HepG2 (cell line): ENCODE measurements at regions not wholly inside any gene's neighbourhood (a gene's known extent, or its start where the extent isn't known, plus 50 kb on each side); places are given as distances from the start of the nearest gene placed in this dataset.

Experiments used
- ATAC-seq: fragments of 200-7000 bp; cut with Tn5 transposase; 3 replicates; pipeline ENCODE4 v1.9.1; 2020; ENCODE audit warnings: mild to moderate bottlenecking, moderate library complexity
- BruUV-seq: library from RNA; stranded (reverse); fragments of 400-500 nt; replicated peaks from 2 replicates; lab custom pipeline; 2021; lab: Mats Ljungman, UMichigan
- CTCF ChIA-PET: fragments of 300-600 bp; formaldehyde crosslinking; extraction: SDS; loops from one replicate; lab custom pipeline; 2021; ENCODE audit warnings: low total read pairs, inconsistent platforms, low intra/inter-chr PET ratio; lab: Yijun Ruan, JAX
- POLR2A ChIA-PET: fragments of 350-600 bp; sonication (Branson Sonifier 250); formaldehyde crosslinking; loops from one replicate; lab custom pipeline; 2020; ENCODE audit warnings: antibody characterized with exemption, inconsistent platforms; lab: Yijun Ruan, JAX
- DNase-seq: peaks from one replicate; pipeline ENCODE4 v3.0.0-alpha.2; 2015; ENCODE audit warnings: low spot score
- FAIRE-seq: peaks from 3 replicates; lab custom pipeline; 2011; peaks lifted over from hg19 to GRCh38; lab: Jason Lieb, UNC
- H2AFZ ChIP-seq: one replicate; pipeline ENCODE4 v1.6.1; 2011; ENCODE audit warnings: low read length, inconsistent platforms
- H3K27ac ChIP-seq: fragments of 300-600 bp; 3 replicates; pipeline ENCODE4 v1.8.0; 2011; ENCODE audit warnings: mixed run types, mild to moderate bottlenecking, mixed read lengths, low read length, inconsistent platforms; ENCODE audit not compliant: insufficient read depth; ENCODE audit errors: extremely low read length
- H3K27me3 ChIP-seq, 2 experiments: fragments of 200-600 bp in 1 of 2; 2 replicates in 1 of 2; 3 replicates in 1 of 2; pipeline versions ENCODE4 v1.6.0 to v1.8.0; 2011; ENCODE audit warnings: low read length in 2 of 2, mild to moderate bottlenecking in 2 of 2, moderate library complexity in 2 of 2, inconsistent platforms in 1 of 2; ENCODE audit not compliant: insufficient read depth in 2 of 2, control insufficient read depth in 1 of 2
- H3K36me3 ChIP-seq, 2 experiments: fragments of 200-600 bp in 1 of 2; replicated peaks in 1 of 2; 2 replicates in 1 of 2; 3 replicates in 1 of 2; pipeline versions ENCODE4 v1.5.1 to v1.8.0; 2011; ENCODE audit warnings: low read length in 2 of 2, inconsistent platforms in 1 of 2; ENCODE audit not compliant: insufficient read depth in 2 of 2, control insufficient read depth in 1 of 2
- H3K4me1 ChIP-seq: 2 replicates; pipeline ENCODE4 v1.5.1; 2012; ENCODE audit warnings: low read length, inconsistent platforms; ENCODE audit not compliant: insufficient read depth
- H3K4me2 ChIP-seq: 2 replicates; pipeline ENCODE4 v1.6.0; 2011; ENCODE audit warnings: low read depth, low read length, inconsistent platforms
- H3K4me3 ChIP-seq, 3 experiments: fragments of 200-600 bp in 1 of 3; sonication (generic), shearing (Covaris generic) in 1 of 3; replicated peaks in 1 of 3; 2 replicates each; pipeline ENCODE4 v1.5.1; 2011 to 2016; ENCODE audit warnings: low read length in 3 of 3, inconsistent platforms in 2 of 3, low read depth in 2 of 3, mild to moderate bottlenecking in 2 of 3, control low read depth in 1 of 3, mixed read lengths in 1 of 3; ENCODE audit not compliant: insufficient read depth in 1 of 3
- H3K79me2 ChIP-seq: one replicate; pipeline ENCODE4 v1.6.1; 2011; ENCODE audit warnings: low read length, inconsistent platforms; ENCODE audit not compliant: insufficient read depth
- H3K9ac ChIP-seq: 2 replicates; pipeline ENCODE4 v1.6.0; 2011; ENCODE audit warnings: mild to moderate bottlenecking, low read depth, low read length, inconsistent platforms; ENCODE audit not compliant: insufficient read depth
- H3K9me3 ChIP-seq: 2 replicates; pipeline ENCODE4 v1.5.1; 2012; ENCODE audit warnings: mild to moderate bottlenecking, low read length
- H4K20me1 ChIP-seq: 2 replicates; pipeline ENCODE4 v1.6.0; 2011; ENCODE audit warnings: inconsistent platforms, mild to moderate bottlenecking, low read length, moderate library complexity; ENCODE audit not compliant: insufficient read depth
- BORCS8-MEF2B ChIP-seq: sonication (generic); formaldehyde crosslinking; IDR thresholded peaks from 2 replicates; pipeline ENCODE4 v1.8.0; 2022; ENCODE audit warnings: mild to moderate bottlenecking, missing genetic modification reagents
- FOXA3 ChIP-seq: IDR thresholded peaks from 2 replicates; pipeline ENCODE4 v1.6.1; 2016; ENCODE audit warnings: missing genetic modification reagents, missing compliant biosample characterization
- MNT ChIP-seq: fragments of 450-650 bp; IDR thresholded peaks from 2 replicates; pipeline ENCODE4 v1.6.1; 2016
- THAP7 ChIP-seq: sonication (generic); formaldehyde crosslinking; IDR thresholded peaks from 2 replicates; pipeline ENCODE4 v1.8.1; 2023; ENCODE audit warnings: mild to moderate bottlenecking, missing genetic modification reagents
- UBTF ChIP-seq: sonication (generic); formaldehyde crosslinking; IDR thresholded peaks from 2 replicates; pipeline ENCODE4 v1.4.0; 2020; ENCODE audit warnings: mild to moderate bottlenecking, missing genetic modification reagents
- ZBTB21 ChIP-seq: sonication (generic); formaldehyde crosslinking; IDR thresholded peaks from 2 replicates; pipeline ENCODE4 v1.4.0; 2020; ENCODE audit warnings: missing genetic modification reagents
- ZBTB38 ChIP-seq: sonication (generic); formaldehyde crosslinking; IDR thresholded peaks from 2 replicates; pipeline ENCODE4 v1.5.1; 2020; ENCODE audit warnings: mild to moderate bottlenecking, missing genetic modification reagents
- ZNF317 ChIP-seq: sonication (generic); formaldehyde crosslinking; IDR thresholded peaks from 2 replicates; pipeline ENCODE4 v1.5.0; 2020; ENCODE audit warnings: mild to moderate bottlenecking, missing genetic modification reagents
- ZNF724P ChIP-seq: sonication (generic); formaldehyde crosslinking; IDR thresholded peaks from 2 replicates; pipeline ENCODE4 v1.8.0; 2022; ENCODE audit warnings: missing genetic modification reagents, borderline replicate concordance
- WGBS: methylation state at CpG from one replicate; pipeline ENCODE4 v1.1.6; 2017; ENCODE audit warnings: low lambda C conversion rate; 5-methylcytosine and 5-hydroxymethylcytosine counted together
- in situ Hi-C: cut with HindIII; loops from 2 replicates; pipeline ENCODE4 v1.10.0; 2017; ENCODE audit warnings: low pct_unique_long_range_greater_than_20kb; ENCODE audit not compliant: extremely low pct_ligation_motif_present
- intact Hi-C: fragments of 100-400 bp; cut with micrococcal nuclease; formaldehyde crosslinking; loops from one replicate; pipeline ENCODE4 v1.10.0; 2022; ENCODE audit not compliant: unreplicated experiment

DNA sequence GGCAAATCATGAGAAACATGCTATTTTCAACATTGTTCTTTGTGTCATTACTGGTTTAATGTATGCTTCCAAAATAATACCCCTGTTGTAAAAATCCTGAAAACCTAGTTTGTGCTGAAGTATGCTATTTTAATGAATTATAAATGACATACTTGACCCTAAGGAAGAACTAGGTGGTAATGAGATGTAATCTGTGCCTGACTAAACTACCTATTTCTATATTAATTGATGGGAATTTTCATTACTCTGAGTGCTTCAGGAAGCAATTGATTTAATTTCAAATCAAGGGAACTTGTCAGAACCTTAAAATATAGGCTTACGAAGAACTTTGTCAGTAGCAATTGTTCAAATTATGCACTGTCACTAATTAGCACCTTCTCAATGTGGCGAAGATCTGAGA lies 1005.6 kb upstream of the SLC10A2 start (continued):
- TF ChIP-seq UBTF, result no peak
- TF ChIP-seq THAP7 (CRISPR knock-in tag), result no peak
- no peak for TF ChIP-seq MNT
- no peak for TF ChIP-seq BORCS8-MEF2B

DNA sequence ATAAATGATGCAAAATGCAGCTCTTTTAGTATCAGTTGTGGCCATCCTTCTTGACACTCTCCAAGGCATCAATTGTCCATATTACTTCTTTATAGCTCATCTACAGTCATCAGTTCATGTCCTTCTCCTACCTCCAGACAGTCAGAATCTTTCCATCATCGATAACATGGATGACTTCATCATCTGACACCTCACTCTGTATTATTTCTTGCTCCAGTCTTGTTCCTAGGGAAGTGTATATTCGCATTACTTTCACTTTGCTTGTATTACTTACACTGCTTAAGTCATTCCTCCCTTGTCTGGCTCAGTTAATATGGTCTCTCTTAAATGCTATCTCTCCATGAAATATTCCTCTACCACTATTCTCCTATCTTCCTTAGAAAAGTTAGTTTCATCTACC lies 999.1 kb upstream of the SLC10A2 start:
- no TSS peak for BruUV-seq
- Histone ChIP-seq H3K27me3 (no peaks in the 10 kb centered on the region), H3K4me2 (no peak overlapping the region), H2AFZ (no peak overlapping the region), H3K4me3 (no peak overlapping the region), H3K4me1 (no peaks in the 10 kb centered on the region), H3K9me3 (peaks cover 62% of the 10 kb centered on the region), H3K27ac (no peak overlapping the region), H3K9ac (no peak overlapping the region), H3K79me2 (no peaks in the 10 kb centered on the region), H3K36me3 (no peaks in the 10 kb centered on the region), H4K20me1 (no peaks in the 10 kb centered on the region)
- ChIA-PET CTCF (no interaction called here), POLR2A (no interaction called here)
- intact Hi-C loops (no loop called here), in situ Hi-C loops (no loop called here)
- FAIRE-seq, result no peak
- 0% methylated on average over 2 of the region's 2 CpGs for WGBS
- DNase-seq, result no peak
- ATAC-seq, result no peak
- TF ChIP-seq FOXA3 (CRISPR knock-in tag), result no peak
- TF ChIP-seq ZNF724P (CRISPR knock-in tag), result no peak
- TF ChIP-seq ZNF317 (CRISPR knock-in tag), result no peak
- TF ChIP-seq ZBTB21 (CRISPR knock-in tag), result no peak
- TF ChIP-seq ZBTB38 (CRISPR knock-in tag), result no peak
